K562 (cell line): ENCODE measurements at regions not wholly inside any gene's neighbourhood (a gene's known extent, or its start where the extent isn't known, plus 50 kb on each side); places are given as distances from the start of the nearest gene placed in this dataset.

Experiments
- GATAD2B ChIP-seq: fragments of 450-650 bp; IDR thresholded peaks from 2 replicates; pipeline ENCODE4 v1.6.1; 2017; ENCODE audit warnings: mild to moderate bottlenecking, borderline replicate concordance
- POLR2A ChIP-seq: fragments of 450-650 bp; conservative IDR thresholded peaks from 2 replicates; pipeline ENCODE4 v1.6.1; 2016
- ZNF695 ChIP-seq: fragments of 450-650 bp; formaldehyde crosslinking; IDR thresholded peaks from 2 replicates; pipeline ENCODE4 v1.4.0; 2020; ENCODE audit warnings: mild to moderate bottlenecking, moderate library complexity
- TF ChIP-seq, protein P1 (sequence below), 3 experiments: IDR thresholded peaks in 2 of 3; conservative IDR thresholded peaks in 1 of 3; 2 replicates each; pipeline ENCODE4 v1.5.1; 2011 to 2012; ENCODE audit warnings: low read length in 3 of 3, mild to moderate bottlenecking in 3 of 3, control low read depth in 2 of 3, improper control_type of control experiment in 1 of 3, inconsistent platforms in 1 of 3, low read depth in 1 of 3, mixed read lengths in 1 of 3, moderate library complexity in 1 of 3; ENCODE audit not compliant: insufficient read depth in 2 of 3

GRCh38 chr6:169388395-169389166 lies 134.9 kb upstream of the THBS2 start:
- no peak for TF ChIP-seq ZNF695 (CRISPR knock-in tag)
- TF ChIP-seq POLR2A = no peak
- no peak for TF ChIP-seq GATAD2B
- TF ChIP-seq, protein P1, sequence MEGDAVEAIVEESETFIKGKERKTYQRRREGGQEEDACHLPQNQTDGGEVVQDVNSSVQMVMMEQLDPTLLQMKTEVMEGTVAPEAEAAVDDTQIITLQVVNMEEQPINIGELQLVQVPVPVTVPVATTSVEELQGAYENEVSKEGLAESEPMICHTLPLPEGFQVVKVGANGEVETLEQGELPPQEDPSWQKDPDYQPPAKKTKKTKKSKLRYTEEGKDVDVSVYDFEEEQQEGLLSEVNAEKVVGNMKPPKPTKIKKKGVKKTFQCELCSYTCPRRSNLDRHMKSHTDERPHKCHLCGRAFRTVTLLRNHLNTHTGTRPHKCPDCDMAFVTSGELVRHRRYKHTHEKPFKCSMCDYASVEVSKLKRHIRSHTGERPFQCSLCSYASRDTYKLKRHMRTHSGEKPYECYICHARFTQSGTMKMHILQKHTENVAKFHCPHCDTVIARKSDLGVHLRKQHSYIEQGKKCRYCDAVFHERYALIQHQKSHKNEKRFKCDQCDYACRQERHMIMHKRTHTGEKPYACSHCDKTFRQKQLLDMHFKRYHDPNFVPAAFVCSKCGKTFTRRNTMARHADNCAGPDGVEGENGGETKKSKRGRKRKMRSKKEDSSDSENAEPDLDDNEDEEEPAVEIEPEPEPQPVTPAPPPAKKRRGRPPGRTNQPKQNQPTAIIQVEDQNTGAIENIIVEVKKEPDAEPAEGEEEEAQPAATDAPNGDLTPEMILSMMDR (IDR thresholded peaks at IDR 0.05 in 2 of 3, conservative IDR thresholded peaks at IDR 0.05 in 1 of 3; ENCODE audit: insufficient read depth in 2 of 3, low read depth in 1 of 3, low read length in 3 of 3) = no peak
